Liver (tissue), 3 donors: ENCODE measurements at regions not wholly inside any gene's neighbourhood (a gene's known extent, or its start where the extent isn't known, plus 50 kb on each side); places are given as distances from the start of the nearest gene placed in this dataset.

Experiments
- CTCF ChIP-seq: fragments of 150-350 bp; IDR thresholded peaks from 2 replicates; pipeline ENCODE4 v1.5.1; 2017; ENCODE audit warnings: improper control_type of control experiment, low read depth, low read length; ENCODE audit not compliant: missing input control
- EGR1 ChIP-seq, 2 donors: IDR thresholded peaks; 2 replicates each; pipeline ENCODE4 v1.6.1; 2016 to 2018; ENCODE audit warnings: antibody characterized with exemption in 2 of 2, low read depth in 2 of 2
- GABPA ChIP-seq, 2 donors: IDR thresholded peaks in 1 of 2; conservative IDR thresholded peaks in 1 of 2; 2 replicates each; pipeline ENCODE4 v1.6.1; 2016; ENCODE audit warnings: antibody characterized with exemption in 2 of 2, mild to moderate bottlenecking in 1 of 2, moderate library complexity in 1 of 2
- JUND ChIP-seq, 2 donors: IDR thresholded peaks; 2 replicates each; pipeline ENCODE4 v1.6.1; 2016; ENCODE audit warnings: antibody characterized with exemption in 2 of 2
- MAX ChIP-seq: IDR thresholded peaks from 2 replicates; pipeline ENCODE4 v1.6.1; 2016; ENCODE audit warnings: antibody characterized with exemption
- RAD21 ChIP-seq, 2 donors: IDR thresholded peaks; 2 replicates each; pipeline ENCODE4 v1.6.1; 2016; ENCODE audit warnings: antibody characterized with exemption in 2 of 2, mild to moderate bottlenecking in 2 of 2
- TAF1 ChIP-seq: conservative IDR thresholded peaks from 2 replicates; pipeline ENCODE4 v1.6.1; 2016; ENCODE audit warnings: antibody characterized with exemption, mild to moderate bottlenecking
- YY1 ChIP-seq: IDR thresholded peaks from 2 replicates; pipeline ENCODE4 v1.6.1; 2016; ENCODE audit warnings: antibody characterized with exemption, mild to moderate bottlenecking
- TF ChIP-seq, protein P1 (sequence below): IDR thresholded peaks from 2 replicates; pipeline ENCODE4 v1.6.1; 2016; ENCODE audit warnings: antibody characterized with exemption
- TF ChIP-seq, protein P2 (sequence below): IDR thresholded peaks from 2 replicates; pipeline ENCODE4 v1.6.1; 2016; ENCODE audit warnings: antibody characterized with exemption, mild to moderate bottlenecking
- TF ChIP-seq, protein P3 (sequence below): IDR thresholded peaks from 2 replicates; pipeline ENCODE4 v1.6.1; 2016; ENCODE audit warnings: antibody characterized with exemption
- donor health status: healthy.
- donor health status: healthy.

DNA sequence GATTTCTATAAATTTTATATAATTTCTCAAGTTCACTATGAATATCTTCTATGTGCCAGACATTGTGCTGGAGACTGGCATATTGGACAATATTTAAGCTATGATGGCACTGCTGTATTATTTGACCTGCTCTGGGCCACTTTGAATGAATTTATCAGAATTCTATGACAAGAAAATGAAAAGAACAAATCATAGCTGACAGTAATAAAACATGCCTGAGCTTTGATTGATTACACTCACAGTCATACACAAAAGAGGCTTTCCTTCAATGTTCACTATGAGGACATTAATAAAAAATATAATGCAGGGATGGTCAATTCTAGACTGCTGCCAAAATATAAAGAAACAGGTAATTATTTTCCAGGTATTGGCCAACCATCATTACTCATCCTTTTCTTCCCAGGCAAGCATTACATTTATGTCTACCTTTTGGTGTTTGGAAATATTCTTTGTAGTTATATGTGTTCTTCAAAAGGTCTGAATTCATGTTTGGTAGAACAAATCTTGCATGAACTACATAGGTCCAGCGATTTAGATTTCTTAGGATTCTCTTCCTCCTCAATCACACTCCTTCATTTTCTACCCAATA is 81.0 kb upstream of the ALCAM start:
- no peak for TF ChIP-seq CTCF
- TF ChIP-seq, protein P1, sequence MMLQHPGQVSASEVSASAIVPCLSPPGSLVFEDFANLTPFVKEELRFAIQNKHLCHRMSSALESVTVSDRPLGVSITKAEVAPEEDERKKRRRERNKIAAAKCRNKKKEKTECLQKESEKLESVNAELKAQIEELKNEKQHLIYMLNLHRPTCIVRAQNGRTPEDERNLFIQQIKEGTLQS: no peak
- no peak for TF ChIP-seq EGR1 (IDR thresholded peaks at IDR 0.05; ENCODE audit: low read depth in 2 of 2)
- TF ChIP-seq, protein P2, sequence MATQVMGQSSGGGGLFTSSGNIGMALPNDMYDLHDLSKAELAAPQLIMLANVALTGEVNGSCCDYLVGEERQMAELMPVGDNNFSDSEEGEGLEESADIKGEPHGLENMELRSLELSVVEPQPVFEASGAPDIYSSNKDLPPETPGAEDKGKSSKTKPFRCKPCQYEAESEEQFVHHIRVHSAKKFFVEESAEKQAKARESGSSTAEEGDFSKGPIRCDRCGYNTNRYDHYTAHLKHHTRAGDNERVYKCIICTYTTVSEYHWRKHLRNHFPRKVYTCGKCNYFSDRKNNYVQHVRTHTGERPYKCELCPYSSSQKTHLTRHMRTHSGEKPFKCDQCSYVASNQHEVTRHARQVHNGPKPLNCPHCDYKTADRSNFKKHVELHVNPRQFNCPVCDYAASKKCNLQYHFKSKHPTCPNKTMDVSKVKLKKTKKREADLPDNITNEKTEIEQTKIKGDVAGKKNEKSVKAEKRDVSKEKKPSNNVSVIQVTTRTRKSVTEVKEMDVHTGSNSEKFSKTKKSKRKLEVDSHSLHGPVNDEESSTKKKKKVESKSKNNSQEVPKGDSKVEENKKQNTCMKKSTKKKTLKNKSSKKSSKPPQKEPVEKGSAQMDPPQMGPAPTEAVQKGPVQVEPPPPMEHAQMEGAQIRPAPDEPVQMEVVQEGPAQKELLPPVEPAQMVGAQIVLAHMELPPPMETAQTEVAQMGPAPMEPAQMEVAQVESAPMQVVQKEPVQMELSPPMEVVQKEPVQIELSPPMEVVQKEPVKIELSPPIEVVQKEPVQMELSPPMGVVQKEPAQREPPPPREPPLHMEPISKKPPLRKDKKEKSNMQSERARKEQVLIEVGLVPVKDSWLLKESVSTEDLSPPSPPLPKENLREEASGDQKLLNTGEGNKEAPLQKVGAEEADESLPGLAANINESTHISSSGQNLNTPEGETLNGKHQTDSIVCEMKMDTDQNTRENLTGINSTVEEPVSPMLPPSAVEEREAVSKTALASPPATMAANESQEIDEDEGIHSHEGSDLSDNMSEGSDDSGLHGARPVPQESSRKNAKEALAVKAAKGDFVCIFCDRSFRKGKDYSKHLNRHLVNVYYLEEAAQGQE: no peak
- TF ChIP-seq RAD21 (IDR thresholded peaks at IDR 0.05): no peak
- TF ChIP-seq YY1: no peak
- no peak for TF ChIP-seq TAF1
- TF ChIP-seq, protein P3, sequence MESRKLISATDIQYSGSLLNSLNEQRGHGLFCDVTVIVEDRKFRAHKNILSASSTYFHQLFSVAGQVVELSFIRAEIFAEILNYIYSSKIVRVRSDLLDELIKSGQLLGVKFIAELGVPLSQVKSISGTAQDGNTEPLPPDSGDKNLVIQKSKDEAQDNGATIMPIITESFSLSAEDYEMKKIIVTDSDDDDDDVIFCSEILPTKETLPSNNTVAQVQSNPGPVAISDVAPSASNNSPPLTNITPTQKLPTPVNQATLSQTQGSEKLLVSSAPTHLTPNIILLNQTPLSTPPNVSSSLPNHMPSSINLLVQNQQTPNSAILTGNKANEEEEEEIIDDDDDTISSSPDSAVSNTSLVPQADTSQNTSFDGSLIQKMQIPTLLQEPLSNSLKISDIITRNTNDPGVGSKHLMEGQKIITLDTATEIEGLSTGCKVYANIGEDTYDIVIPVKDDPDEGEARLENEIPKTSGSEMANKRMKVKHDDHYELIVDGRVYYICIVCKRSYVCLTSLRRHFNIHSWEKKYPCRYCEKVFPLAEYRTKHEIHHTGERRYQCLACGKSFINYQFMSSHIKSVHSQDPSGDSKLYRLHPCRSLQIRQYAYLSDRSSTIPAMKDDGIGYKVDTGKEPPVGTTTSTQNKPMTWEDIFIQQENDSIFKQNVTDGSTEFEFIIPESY: no peak
- TF ChIP-seq GABPA (IDR thresholded peaks at IDR 0.05 in 1 of 2, conservative IDR thresholded peaks at IDR 0.05 in 1 of 2): no peak
- no peak for TF ChIP-seq JUND (IDR thresholded peaks at IDR 0.05)
- TF ChIP-seq MAX: no peak
